HL-60/S4 treated with retinoic acid at 250 ng/mL for 4 days and 3 days (cell line): ENCODE measurements at regions not wholly inside any gene's neighbourhood (a gene's known extent, or its start where the extent isn't known, plus 50 kb on each side); places are given as distances from the start of the nearest gene placed in this dataset.

Experiments
- in situ Hi-C: fragments of 300-500 bp; cut with MboI; formaldehyde crosslinking; loops from 2 replicates; pipeline ENCODE4 v1.7.0; 2022; ENCODE audit warnings: low sequenced_read_pairs

DNA sequence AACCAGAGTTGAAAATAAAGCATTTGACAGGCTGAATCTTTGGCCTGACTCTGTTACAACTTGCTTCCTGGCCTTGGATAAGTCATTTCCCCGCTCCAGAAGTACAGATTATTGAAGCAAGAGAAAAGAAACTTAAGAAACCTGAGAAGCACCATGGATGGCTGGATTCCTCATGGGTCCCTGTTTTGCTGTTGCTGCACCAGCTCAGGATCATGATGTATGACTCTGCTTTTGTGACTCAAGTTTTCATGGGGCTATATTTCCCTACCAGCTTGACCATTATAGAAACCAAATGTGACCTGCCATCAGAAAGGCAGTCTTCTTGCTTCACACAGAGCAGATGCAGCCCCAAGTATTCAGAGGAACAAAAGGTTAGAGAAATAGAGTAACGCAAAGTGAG lies 921.8 kb downstream of the BCL11B start:
- in situ Hi-C loops: no loop called here

DNA sequence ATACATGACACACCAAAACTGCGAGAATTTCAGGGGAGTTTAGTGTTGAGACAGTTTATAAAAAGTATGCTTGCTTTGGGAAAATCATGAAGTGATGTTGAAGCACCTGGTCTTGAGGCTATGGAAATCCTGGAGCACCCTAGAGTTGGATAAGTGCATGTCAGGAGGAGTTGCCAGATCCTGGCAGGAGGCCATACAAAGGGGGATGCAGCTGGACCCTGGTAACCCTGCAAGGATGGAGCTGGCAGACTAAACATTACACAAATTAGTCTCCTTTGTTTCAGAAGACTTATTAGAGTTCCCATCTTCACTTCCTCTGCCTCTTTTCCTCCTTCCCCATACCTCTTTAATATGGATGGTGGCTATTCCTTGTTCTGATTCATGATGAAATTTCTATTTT lies 907.0 kb downstream of the BCL11B start:
- in situ Hi-C loops: no loop called here

DNA sequence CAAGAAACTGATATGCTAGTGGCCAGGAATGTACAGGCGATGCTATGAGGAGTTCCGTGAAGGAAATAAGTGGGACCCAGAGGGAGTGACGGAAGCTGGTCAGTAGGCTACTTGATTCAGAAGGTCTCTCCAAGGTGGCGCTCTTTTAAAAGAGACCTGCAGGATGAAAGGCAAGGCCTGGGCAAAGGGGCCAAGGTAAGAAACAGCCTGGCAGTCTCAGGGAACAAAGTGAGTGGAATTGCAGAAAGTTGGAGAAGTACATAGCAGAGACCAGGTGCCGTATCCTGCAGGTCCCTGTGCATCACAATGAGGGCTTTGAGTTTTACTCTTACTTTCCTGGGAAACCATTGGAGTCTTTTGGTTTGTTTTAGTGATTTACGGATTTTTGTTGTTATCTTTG lies 905.6 kb downstream of the BCL11B start:
- in situ Hi-C loops: no loop called here

DNA sequence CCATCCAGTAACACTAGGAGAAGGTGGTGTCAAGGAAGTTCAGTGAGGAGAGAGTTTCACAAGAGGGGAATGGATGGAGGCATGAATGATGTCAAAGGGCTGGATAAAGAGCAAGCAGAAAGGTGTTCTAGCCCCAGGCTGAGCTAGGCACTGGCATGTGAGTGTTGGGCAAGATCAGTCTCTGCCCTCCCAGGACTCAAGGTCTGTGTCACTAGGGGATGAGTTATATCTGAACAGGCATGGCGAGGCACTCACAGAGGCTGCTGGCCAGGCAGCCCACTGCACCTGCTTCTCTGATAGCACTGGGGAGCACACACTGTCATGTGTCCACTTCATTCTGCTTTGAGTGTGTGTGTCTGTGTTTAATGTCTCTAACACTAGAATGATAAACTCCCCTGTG lies 903.8 kb downstream of the BCL11B start:
- in situ Hi-C loops: no loop called here

DNA sequence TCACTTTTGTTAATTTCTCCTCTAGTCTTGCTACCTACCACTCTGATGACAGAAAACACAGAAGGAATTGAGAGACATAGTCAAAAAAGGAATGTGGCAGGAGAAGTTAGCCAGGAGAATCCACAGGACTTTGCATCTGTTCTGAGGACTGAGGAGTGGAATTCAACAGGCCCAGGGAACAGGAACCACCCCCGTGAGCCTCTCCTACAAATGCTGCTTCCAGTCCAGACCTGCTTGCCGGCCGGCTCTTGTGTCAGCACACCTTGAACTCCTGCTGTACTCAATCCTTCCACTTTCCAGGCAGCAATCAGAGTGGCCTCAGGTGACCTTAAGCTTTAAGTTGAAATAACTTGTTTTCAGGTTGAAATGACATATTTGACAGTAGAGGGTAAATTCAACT lies 903.1 kb downstream of the BCL11B start:
- in situ Hi-C loops: no loop called here

DNA sequence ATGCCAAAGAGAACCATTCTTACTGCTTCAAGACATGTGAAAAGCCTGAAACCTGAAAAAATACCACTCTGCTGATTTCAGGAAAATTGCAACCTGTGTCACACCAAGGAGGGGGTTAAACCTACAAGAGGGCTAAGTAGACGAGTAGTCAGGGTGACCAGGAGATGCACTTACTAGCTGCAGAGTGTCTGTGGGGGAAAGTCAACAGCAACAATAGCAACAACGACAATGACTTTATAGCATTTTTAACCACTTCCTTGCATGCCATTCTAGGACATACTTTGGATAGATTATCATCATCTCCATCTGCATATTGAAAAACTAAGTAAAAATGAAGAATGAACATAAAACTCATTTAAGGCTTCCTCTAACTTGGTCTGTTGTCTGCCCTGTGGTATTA lies 902.7 kb downstream of the BCL11B start:
- in situ Hi-C loops: no loop called here

DNA sequence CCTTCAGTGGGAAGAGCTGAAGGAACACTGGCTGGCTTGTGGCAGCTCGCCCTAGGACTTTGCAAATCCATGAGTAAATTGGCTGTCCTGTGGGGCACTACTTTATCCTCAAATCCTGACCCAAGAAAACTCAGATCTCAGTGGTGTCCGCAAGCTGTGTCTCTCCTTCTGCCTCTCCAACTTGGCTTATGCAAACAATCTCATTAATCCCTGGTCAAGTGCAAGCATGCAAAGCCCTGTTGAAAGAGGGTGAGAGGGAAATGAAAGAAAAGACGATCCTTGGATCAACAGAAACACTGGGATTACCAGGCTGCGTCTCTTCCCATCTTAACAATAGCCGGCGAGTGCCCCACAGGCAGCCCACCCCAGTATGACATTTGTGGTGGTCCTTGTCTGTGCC lies 901.6 kb downstream of the BCL11B start:
- in situ Hi-C loops: no loop called here

DNA sequence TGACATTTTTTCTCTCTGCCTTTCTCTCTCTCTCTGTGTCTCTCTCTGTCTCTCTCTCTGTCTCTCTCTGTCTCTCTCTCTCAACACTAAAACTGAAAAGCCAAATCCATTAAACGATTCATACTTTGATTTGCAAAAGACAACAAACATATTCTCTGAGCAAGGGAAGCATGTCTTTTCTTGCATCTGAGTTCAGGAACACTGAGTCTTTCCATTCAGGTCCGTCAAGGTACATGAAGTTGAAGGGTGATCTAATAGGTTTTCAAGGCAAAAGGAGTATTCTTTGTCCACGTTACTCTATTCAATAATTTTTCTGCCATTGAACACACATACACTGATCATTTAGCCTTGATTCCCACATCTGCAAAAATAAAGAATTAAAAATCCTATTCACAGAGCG lies 900.9 kb downstream of the BCL11B start:
- in situ Hi-C loops: no loop called here

DNA sequence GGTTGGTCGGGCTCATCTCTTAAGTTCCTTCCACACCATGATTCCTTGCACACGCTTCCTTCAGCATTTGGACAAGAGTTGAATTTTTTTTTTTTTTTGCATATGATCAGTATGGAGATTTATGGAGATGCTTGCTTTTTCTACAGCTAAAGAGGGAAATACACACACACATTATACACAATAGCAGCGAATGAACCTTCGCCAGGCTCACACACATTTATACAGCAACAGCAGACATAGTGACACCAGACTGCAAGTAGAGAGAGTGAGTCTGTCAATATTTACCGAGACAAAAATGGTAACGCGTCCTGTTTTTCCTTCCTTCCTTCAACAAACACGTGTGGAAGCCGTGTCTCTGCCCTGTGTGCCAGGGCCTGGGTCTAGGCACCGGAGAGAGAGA lies 897.9 kb downstream of the BCL11B start:
- in situ Hi-C loops: no loop called here

DNA sequence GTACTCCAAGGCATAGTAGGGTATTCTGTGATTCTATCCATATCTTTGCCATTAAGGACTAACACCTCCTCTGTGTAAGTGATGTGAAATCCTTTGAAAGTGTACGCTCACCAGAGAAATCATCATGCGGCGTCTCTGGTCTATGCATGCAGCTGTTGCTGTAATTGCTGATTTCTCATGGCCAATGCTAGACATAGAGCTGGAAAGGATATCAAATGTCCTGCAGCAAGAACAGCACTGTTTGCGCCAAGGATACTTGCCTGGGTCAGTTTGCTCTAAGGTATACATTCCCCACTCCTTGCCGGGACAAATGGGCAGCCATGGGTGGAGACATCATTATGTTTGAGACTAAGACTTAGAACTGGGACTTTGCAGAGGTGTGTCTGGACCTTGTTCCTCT lies 896.4 kb downstream of the BCL11B start:
- in situ Hi-C loops: no loop called here

DNA sequence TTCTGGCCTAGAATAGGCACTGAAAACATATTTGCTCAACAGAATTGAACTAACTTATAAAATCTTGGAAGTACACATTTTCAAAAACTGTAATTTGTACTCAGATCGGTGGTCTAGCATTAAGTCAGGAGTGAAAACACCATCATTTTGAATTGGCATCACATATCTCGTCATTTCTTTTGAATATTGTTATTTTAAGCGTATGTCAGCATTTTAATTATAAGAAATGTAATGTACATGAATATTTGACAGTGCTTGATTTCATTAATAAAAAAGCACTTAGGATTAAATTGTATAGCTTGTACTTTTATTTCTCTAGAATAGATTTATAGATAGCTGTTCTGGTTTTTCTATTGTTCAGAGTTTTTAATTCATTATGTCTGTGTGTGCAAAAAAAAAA lies 892.2 kb downstream of the BCL11B start:
- in situ Hi-C loops: no loop called here

DNA sequence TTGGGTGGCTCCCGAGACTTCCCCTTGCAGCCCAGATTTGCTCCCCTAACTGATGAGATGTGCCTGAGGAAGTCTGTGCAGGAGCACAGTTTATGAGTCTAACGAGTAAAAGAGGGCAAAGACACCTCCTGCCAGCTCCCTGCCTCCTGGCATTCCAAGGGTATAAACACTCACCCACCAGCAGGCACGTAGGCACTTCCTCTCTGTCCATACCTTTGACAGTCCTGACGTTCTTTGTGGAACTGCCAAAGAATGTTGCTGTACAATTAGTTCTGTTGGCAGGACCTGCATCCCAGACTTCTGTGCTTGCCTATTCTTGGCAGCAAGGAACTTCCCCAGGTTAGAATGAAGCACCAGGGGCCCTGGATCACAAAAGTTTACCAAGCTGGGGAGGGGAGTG lies 889.3 kb downstream of the BCL11B start:
- in situ Hi-C loops: no loop called here

DNA sequence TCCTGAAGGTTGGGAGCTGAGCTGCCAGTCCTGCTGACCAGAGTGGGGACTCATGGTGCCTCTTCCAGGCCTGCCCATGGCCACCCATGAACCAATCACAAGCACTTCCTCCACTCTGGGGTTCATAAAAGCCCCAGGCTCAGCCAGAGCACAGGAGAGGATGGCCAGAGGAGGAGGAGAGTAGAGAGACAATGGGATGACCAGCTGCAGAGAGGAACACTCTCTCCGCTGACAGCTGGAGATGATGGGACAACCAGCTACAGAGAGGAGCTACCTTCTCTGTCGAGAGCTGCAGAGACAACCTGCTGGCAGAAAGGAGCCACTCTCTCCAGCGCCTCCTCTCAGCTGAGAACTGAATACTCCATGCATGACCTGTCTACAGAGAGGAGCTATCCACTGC lies 886.1 kb downstream of the BCL11B start:
- in situ Hi-C loops: no loop called here

DNA sequence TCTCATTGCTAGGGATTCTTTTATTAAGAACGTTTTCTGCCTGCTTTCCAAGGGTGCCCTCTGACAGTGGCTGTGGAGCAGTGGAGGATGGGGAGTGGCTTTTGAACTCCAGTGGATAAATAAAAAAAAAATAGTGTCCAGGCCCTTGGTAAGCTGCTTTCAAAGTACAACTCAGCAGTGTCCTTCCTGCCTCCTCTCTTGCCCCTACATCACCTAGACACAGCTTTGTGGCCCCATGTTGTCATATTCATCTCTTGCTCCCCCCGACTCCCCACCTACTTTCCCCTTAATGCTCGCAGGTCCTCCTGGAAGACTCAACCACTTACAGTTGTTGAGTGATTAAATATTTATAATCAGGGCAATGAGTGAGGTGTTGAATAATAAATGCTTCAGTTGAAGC lies 880.9 kb downstream of the BCL11B start:
- in situ Hi-C loops: no loop called here

DNA sequence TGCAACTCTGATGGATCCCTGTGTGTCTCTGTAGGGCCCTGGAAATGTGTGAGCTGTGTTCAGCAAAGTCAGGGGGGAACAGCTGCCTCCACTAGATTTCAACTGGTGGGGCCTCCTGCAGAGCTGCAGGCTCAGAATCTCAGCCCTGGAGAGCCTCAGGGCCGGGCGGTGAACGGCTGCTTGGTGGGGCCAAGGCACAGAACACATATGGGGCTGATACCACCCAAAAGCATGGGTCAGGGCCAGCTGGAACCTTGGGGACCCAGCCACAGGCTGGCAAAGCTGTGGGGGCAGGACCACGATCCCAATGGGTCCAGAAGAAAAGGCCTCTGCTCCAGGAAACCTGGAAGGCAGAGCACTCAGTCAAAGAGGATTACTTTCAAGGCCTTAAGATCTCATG lies 878.5 kb downstream of the BCL11B start:
- in situ Hi-C loops: no loop called here

DNA sequence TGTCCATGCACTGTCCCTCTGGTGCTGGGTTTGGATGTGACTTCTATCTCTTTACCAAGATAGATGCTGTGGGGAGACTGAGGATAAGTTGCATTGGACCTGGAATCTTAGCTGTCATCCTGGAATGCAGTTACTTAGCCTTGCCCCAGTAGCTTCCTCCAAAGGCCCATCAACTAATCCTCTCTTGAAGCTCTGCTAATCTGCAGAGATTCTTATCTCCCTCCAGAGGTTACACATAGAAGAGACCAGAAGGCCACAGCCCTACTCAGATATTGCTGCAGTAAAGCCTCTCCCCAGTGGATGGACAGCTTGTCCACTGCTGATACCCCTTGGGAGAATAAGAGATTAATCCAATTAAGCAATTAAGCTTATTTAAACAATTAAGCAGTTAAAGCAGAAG lies 867.2 kb downstream of the BCL11B start:
- in situ Hi-C loops: no loop called here

DNA sequence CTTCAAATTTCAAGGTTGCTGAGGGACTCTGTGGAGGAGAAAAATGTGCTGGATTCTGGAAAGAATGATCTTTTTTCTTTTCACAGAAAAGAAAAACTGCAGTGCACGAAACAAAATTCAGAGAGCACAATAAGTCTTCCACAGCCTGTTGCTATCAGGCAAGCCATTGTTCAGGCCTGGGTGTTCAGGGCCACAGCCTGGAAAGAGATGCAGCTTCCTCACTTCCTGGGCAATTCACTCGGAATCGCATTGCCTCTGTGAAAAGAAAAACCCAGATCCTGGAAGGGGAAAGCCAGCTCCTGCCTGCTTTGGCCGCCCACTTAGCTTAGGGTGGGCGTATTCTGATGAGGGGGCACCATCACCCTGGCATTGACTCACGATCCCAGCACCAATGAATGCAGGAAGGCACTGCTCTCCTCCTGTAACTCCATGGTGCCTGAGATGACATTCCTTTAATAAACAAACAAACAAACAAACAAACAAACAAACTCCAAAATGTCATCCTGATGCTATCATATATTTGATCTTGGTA lies 863.9 kb downstream of the BCL11B start:
- in situ Hi-C loops: no loop called here

DNA sequence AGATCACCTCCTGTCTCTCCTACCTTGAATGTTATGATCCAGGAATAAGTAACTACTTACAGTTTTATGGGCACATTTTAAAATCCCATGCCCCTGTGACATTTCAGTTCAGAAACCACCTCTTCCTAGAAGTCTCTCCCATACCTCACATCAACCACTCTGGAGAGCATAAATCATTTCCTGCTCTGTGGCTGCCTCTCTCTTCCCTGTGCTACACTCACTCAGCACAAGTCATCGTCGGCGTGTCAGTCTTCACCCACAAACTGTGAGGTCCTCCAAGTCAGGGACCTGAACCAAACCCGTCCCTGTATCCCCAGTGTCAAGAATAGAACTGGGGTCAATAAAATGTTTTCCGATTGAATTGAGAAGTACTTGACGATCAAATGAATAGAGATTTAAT lies 863.3 kb downstream of the BCL11B start:
- in situ Hi-C loops: no loop called here

DNA sequence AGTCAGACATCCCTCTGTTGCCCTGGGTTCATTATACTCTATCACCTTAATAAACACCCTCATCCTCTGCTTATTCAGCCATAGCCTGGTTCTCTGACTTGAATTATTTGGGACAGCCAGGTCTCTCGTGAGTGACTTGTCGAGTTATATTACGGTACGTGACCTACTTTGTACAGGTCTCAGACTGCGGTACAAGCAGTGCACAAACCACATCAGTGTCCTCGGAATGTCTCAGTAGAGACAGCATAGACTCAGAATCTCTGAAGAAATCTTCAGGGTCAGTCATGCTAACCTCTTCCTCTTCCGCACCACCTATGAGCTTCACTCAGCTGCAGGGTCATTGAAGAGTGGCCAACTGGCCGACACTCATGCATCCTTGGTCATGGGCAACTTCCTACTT lies 860.8 kb downstream of the BCL11B start:
- in situ Hi-C loops: no loop called here

DNA sequence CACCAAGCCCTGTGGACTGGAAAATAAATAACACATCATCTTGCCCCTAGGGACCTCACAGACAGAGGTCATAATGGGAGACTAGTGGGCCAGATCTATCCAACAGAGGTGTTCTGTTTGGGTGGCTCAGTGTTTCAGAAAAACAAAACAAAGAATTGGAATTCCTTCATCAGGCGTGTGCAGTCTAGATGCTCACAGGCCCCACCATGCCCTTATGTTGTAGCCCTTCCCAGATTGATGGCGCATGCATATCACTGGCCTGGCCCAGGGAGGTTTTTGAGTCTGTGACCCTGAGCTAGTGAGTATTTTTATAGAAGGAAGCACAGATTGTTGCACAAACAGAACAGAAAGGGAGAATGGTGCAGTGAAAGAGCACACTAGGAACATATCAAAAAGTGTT lies 859.6 kb downstream of the BCL11B start:
- in situ Hi-C loops: no loop called here

DNA sequence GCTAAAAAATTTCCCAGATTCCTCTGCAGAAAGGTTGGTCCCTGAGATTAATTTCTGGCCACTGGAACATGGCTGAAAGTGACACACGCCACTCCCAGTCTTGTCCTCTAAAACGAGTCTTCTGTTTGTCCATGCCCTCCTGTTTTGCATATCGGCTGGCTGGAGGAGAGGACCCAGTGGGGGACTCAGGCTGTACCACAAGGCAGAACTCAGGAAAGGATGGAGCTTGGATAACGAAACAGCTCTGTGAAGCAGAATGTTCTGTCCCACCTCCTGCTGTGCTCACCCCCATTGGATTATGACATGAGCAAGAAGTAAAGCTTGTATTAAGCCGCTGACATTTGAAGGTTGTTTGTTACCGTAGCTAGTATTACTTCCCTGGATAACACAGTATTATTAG lies 856.2 kb downstream of the BCL11B start:
- in situ Hi-C loops: no loop called here

DNA sequence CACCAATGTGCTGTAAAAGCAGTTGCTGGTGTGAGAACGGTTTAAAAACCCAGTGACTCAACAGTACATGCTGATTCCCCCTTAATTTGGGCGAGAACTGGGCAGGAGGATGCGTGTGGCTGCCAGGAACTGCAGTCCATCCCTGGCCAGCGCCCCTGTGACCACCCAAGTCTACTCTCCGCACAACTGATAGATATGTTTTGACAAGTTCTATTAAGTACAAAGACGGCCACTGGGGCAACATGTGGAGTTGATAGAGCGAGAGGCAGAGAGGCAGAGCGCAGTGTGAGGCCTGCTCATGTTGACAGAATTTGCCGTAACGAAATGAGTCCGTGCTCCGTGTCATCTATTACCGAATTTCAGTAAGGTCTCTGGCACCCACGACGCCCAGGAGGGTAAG lies 855.0 kb downstream of the BCL11B start:
- in situ Hi-C loops: no loop called here

DNA sequence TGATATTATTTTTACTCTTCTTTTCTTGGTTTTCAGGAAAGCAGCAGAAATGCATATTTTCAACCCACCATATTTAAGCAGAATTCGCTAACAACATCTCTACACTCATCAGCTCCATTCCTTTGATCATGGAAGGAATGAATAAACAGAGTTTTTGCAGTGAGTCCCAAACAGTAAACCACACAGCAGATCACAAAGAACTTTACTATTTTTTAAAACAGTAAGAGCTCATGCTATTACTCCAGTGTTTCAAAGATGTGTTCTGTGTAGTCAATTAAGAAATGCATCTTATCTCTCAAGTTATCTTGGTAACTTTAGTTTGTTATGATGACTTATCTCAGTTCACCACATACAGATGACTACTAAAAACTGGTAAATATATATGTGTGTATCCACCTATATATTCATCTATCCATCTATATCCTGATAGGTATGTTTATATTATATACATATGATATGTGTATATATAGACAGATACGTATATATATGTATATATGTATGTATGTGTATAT lies 843.5 kb downstream of the BCL11B start:
- in situ Hi-C loops: no loop called here

DNA sequence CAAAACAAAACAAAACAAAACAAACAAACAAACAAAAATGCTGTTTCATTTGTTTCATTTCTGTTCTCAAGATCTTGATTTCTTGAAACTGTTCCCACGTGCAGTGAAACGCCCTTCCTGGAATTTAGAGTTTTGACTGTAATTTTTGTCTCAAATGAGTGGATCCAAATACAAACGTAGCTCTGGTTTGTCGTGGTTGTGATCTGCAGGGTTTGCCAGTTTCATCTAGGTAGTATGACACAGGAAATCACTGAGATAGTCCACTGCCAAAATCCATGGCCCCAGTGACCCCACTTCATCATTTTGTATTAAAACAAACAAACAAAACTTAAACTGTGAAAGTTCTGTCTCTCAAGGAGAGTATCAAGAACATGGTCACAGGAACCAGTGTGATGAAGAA lies 838.6 kb downstream of the BCL11B start:
- in situ Hi-C loops: no loop called here
